ENCODE measurements at regions not wholly inside any gene's neighbourhood (a gene's known extent, or its start where the extent isn't known, plus 50 kb on each side); places are given as distances from the start of the nearest gene placed in this dataset.
"Not testable (repeated sequence)": the region's sequence is repeated elsewhere in the genome, so short reads cannot be mapped to it uniquely, and the experiment has no call there.

DNA sequence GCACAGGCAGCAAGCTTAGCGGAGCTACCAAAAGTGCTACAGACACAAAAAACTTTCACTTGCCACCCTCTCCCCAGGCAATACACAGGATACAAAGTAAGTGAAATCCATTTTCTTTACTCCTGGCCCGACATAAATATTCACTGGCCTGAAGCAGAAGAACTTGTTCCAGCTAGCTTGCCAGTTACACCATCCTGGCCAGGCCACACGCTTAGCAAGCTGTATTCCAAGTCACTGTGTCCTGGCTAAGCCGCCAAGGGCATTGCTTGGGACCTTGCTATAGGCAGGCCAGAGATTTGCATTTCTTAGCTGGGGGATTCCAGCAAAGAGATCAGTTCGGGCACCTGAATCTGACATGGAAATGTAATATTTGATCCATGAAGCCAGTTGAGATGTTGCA lies 71.0 kb upstream of the SLC1A3 start:
- DNase-seq: no peak

DNA sequence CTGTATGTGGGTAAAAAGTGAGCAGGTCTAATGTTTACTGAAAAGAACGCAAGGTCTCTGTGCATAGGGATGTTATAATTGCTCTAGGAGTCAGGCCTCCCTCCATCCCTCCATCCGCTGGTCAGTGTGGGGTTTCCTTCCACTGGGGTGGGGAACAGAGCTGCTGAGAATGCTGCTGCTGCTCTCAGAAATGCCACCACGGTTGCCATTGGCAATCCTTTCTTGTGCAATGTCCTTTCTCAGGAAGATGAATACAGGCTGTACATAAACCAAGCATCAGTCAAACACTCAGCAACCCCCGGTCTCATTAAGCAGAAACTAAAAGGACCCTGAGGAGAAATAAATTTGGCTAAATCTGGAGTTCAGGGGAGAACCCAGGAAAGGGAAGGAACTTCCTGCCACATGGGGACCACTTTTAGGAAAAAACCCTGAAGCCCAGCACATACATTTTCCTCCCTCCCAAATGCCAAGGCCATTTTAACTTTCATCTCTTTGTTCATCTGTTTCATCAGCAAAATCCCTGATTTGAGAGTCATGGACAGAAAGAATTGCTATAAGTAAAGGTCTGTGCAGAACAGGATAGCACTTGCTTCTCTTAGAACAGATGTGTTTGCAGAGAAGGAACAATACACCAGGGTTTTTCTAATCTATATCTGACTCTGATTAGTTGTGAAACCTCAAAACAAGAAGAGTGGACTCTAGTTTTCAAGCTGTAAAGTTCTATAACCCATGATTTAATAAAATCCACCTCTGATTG lies 70.4 kb upstream of the SLC1A3 start:
- no peak for DNase-seq

DNA sequence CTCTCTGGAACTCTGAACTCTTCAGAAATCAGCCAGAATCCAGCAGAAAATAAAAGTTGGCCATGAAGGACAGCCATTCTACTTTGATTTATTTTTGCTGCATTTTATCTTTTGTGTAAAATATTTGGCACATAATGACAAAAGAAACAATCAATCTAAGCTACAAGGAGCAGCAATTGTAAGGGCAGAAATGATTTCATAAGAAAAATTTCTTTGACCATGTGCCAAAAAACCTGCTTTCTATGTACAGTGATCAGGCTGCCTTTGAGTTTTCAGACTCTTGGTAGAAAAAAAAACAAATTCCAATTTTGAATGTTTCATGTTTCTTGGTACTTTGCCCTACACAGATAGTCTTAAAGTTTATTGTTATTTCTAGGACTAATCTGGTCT lies 69.8 kb upstream of the SLC1A3 start:
- no peak for DNase-seq

DNA sequence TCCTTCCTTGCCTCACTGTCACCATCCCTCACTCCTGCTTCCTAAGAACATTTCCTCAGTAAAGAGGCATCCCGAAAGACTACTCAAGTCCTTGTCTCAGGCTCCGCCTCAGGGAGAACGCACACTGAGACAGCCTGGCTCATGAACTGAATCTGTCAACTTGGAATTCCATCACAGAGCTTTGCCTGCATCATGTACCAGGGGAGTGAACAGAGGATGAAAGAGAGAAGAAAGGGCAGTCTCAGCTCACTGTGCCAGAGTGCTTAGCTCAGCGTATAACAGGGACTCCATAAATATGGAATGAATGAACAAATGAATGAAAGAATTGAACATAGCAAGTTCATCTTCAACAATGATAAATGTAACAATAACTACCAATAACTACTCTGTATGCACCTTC lies 68.7 kb upstream of the SLC1A3 start:
- DNase-seq: no peak

DNA sequence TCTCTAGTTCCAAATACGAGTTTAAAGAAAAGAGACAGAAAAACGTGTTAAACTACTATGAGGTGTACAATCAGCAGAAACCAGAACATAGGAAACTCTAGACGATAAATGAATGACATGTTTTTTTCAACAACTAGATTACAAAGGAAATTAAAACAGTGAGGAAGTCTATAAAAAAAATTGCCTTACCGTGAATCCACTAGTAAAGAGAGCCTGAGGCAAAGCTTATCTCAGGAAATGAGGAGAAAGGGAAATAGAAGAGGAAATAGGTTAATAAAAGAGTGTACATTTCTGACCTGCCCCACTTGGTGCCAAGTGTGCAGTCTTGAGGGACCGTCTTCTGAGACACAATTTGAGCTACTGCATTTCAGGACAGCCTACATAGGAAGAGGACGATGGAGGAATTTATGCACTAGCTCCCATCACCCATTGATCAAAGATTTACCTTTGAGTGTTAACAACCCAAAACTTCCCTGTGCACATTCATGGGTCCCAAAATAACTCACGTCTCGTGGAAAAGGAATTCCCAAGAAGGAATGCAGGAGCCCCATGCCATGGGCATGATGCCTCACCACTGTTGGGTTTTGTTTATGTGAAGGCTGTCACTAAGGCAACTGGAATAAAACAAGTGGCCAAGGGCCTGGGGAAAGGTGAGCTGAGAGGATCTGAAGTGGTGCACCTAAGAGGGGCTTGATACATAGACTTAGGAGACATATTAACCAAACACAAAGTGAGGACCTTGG lies 53.6 kb upstream of the SLC1A3 start:
- no peak for DNase-seq

DNA sequence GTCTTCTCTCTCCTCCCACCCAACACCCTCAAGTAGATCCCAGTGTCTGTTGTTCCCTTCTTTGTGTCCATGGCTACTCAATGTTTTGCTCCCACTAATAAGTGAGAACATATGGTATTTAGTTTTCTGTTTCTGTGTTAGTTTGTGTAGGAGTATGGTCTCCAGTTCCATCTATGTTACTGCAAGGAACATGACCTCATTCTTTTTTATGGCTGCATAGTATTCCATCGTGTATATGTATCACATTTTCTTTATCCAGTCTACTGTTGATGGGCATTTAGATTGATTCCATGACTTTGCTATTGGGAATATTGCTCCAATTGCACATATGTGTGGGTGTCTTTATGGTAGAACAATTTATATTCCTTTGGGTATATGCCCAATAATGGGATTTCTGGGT lies 51.4 kb upstream of the SLC1A3 start:
- not testable (repeated sequence) for DNase-seq

Data from stimulated activated CD4-positive, alpha-beta T cell treated with anti-CD3 and anti-CD28 coated beads, Interleukin-15, amount 100 ng/mL, for 24 hours (primary cell).